ENCODE measurements at regions not wholly inside any gene's neighbourhood (a gene's known extent, or its start where the extent isn't known, plus 50 kb on each side); places are given as distances from the start of the nearest gene placed in this dataset.

GRCh38 chr6:90365565-90366219 is 69.0 kb upstream of the BACH2 start:
- TF ChIP-seq, protein P1, sequence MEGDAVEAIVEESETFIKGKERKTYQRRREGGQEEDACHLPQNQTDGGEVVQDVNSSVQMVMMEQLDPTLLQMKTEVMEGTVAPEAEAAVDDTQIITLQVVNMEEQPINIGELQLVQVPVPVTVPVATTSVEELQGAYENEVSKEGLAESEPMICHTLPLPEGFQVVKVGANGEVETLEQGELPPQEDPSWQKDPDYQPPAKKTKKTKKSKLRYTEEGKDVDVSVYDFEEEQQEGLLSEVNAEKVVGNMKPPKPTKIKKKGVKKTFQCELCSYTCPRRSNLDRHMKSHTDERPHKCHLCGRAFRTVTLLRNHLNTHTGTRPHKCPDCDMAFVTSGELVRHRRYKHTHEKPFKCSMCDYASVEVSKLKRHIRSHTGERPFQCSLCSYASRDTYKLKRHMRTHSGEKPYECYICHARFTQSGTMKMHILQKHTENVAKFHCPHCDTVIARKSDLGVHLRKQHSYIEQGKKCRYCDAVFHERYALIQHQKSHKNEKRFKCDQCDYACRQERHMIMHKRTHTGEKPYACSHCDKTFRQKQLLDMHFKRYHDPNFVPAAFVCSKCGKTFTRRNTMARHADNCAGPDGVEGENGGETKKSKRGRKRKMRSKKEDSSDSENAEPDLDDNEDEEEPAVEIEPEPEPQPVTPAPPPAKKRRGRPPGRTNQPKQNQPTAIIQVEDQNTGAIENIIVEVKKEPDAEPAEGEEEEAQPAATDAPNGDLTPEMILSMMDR (IDR thresholded peaks at IDR 0.05): no peak
- TF ChIP-seq POLR2AphosphoS5 (IDR thresholded peaks at IDR 0.05; ENCODE audit: insufficient read depth in 1 of 2, low read depth in 1 of 2): no peak
- TF ChIP-seq POLR2A (IDR thresholded peaks at IDR 0.05): no peak
